A673 (cell line): ENCODE measurements at regions not wholly inside any gene's neighbourhood (a gene's known extent, or its start where the extent isn't known, plus 50 kb on each side); places are given as distances from the start of the nearest gene placed in this dataset.

ENCODE experiments used
- BruUV-seq: library from RNA; stranded (reverse); fragments of 400-500 nt; replicated peaks from 2 replicates; lab custom pipeline; 2021; lab: Mats Ljungman, UMichigan
- CTCF ChIA-PET: fragments of 300-600 bp; sonication (Branson Sonifier 250); formaldehyde crosslinking; loops from one replicate; lab custom pipeline; 2022; ENCODE audit warnings: antibody characterized with exemption; lab: Charles Lee
- POLR2A ChIA-PET: fragments of 300-600 bp; sonication (Branson Sonifier 250); formaldehyde crosslinking; loops from one replicate; lab custom pipeline; 2022; ENCODE audit warnings: antibody characterized with exemption; ENCODE audit not compliant: low non-redundant PET; lab: Charles Lee
- DNase-seq: peaks from one replicate; pipeline ENCODE4 v3.0.0-alpha.2; 2015; ENCODE audit warnings: low spot score
- H3K27ac ChIP-seq: fragments of 200-600 bp; sonication (generic); 2 replicates; pipeline ENCODE4 v1.5.1; 2016; ENCODE audit warnings: mixed run types, low read depth, mild to moderate bottlenecking, mixed read lengths, antibody characterized with exemption, low read length; ENCODE audit not compliant: poor library complexity, severe bottlenecking
- H3K27me3 ChIP-seq: fragments of 200-600 bp; sonication (generic); replicated peaks from 2 replicates; pipeline ENCODE4 v1.6.1; 2017; ENCODE audit warnings: mixed run types, low read depth, mild to moderate bottlenecking, mixed read lengths, antibody characterized with exemption, low read length; ENCODE audit not compliant: insufficient read depth, poor library complexity
- H3K36me3 ChIP-seq: fragments of 200-600 bp; sonication (generic); 2 replicates; pipeline ENCODE4 v1.6.1; 2016; ENCODE audit warnings: mixed run types, mild to moderate bottlenecking, mixed read lengths, antibody characterized with exemption, low read length; ENCODE audit not compliant: insufficient read depth, poor library complexity, severe bottlenecking
- H3K4me1 ChIP-seq: fragments of 200-600 bp; sonication (generic); 2 replicates; pipeline ENCODE4 v1.6.1; 2017; ENCODE audit warnings: mixed run types, mild to moderate bottlenecking, mixed read lengths, antibody characterized with exemption, low read length; ENCODE audit not compliant: insufficient read depth, poor library complexity, severe bottlenecking
- H3K4me3 ChIP-seq: fragments of 200-600 bp; sonication (generic); 2 replicates; pipeline ENCODE4 v1.5.1; 2016; ENCODE audit warnings: low read depth, mixed run types, mild to moderate bottlenecking, mixed read lengths, low read length; ENCODE audit not compliant: poor library complexity, severe bottlenecking
- H3K9me3 ChIP-seq: fragments of 200-600 bp; sonication (generic); 2 replicates; pipeline ENCODE4 v1.6.1; 2016; ENCODE audit warnings: mixed run types, low read depth, mild to moderate bottlenecking, mixed read lengths, antibody characterized with exemption, low read length; ENCODE audit not compliant: poor library complexity, severe bottlenecking
- EZH2 ChIP-seq: fragments of 200-600 bp; sonication (generic); IDR thresholded peaks from 2 replicates; pipeline ENCODE4 v1.6.1; 2017; ENCODE audit warnings: borderline replicate concordance, low read depth, mild to moderate bottlenecking, mixed read lengths, antibody characterized with exemption, low read length; ENCODE audit not compliant: poor library complexity, severe bottlenecking
- intact Hi-C: fragments of 100-400 bp; cut with micrococcal nuclease; formaldehyde crosslinking; loops from one replicate; pipeline ENCODE4 v1.10.0; 2022; ENCODE audit not compliant: unreplicated experiment
- TF ChIP-seq, protein P1 (sequence below): fragments of 300-800, 200-600 bp; sonication (generic); conservative IDR thresholded peaks from 2 replicates; pipeline ENCODE4 v1.5.1; 2017; ENCODE audit warnings: low read depth, mild to moderate bottlenecking, antibody characterized with exemption, low read length, moderate library complexity, mixed read lengths

DNA sequence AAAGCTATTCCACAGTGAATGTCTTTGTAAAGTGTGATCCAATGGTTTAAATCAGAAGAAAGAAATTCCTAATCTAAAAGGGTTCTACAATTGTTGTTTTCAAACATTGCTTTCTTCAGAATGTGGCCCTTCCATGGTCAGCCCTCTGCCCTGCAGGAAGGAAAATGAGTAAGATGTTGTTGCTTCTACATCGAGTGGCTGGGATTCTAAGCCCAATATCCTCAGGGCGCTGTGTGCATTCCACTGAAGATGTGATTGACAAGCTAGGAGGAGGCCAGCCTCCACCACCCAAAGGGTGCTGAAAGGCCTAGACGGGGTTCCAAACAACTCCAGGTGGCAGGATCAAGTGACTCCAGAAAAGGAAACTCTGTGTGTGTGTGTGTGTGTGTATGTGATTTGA, 316.9 kb upstream of the TSHZ3 start:
- TF ChIP-seq, protein P1, sequence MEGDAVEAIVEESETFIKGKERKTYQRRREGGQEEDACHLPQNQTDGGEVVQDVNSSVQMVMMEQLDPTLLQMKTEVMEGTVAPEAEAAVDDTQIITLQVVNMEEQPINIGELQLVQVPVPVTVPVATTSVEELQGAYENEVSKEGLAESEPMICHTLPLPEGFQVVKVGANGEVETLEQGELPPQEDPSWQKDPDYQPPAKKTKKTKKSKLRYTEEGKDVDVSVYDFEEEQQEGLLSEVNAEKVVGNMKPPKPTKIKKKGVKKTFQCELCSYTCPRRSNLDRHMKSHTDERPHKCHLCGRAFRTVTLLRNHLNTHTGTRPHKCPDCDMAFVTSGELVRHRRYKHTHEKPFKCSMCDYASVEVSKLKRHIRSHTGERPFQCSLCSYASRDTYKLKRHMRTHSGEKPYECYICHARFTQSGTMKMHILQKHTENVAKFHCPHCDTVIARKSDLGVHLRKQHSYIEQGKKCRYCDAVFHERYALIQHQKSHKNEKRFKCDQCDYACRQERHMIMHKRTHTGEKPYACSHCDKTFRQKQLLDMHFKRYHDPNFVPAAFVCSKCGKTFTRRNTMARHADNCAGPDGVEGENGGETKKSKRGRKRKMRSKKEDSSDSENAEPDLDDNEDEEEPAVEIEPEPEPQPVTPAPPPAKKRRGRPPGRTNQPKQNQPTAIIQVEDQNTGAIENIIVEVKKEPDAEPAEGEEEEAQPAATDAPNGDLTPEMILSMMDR, result no peak
- TF ChIP-seq EZH2, result no peak
- Histone ChIP-seq H3K36me3 (no peaks in the 10 kb centered on the region), H3K27ac (no peak overlapping the region), H3K9me3 (no peaks in the 10 kb centered on the region), H3K4me3 (no peak overlapping the region), H3K27me3 (no peaks in the 10 kb centered on the region), H3K4me1 (no peaks in the 10 kb centered on the region)
- ChIA-PET POLR2A (no interaction called here), CTCF (no interaction called here)
- no TSS peak for BruUV-seq
- intact Hi-C loops, result no loop called here
- DNase-seq, result no peak

DNA sequence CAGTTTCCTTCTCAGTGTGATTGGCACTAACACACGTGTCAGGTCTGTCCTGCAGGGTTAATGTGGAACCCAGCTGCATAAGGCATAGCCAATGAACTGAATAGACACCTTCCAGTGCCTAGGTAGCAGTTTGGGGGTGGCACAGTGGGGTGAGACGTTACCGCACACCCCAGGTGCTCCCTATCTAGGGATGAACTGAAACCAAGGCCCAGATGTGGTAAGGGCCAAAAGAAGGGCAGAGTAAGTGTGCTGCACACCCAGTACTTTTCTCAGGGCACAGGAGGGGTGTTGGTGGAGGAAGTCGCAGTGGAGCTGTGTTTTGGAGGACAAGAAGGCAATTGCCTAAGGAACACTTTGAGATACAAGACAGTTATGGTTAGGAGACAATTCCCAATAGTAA, 317.9 kb upstream of the TSHZ3 start:
- TF ChIP-seq EZH2, result no peak
- TF ChIP-seq, protein P1, result no peak
- no peaks in the 10 kb centered on the region for H3K27me3 ChIP-seq
- no peak overlapping the region for H3K27ac ChIP-seq
- H3K4me3 ChIP-seq, result no peak overlapping the region
- H3K9me3 ChIP-seq, result no peaks in the 10 kb centered on the region
- ChIA-PET POLR2A (no interaction called here), CTCF (no interaction called here)
- DNase-seq, result no peak
- no TSS peak for BruUV-seq
- intact Hi-C loops, result no loop called here
- no peaks in the 10 kb centered on the region for H3K4me1 ChIP-seq
- H3K36me3 ChIP-seq, result no peaks in the 10 kb centered on the region

DNA sequence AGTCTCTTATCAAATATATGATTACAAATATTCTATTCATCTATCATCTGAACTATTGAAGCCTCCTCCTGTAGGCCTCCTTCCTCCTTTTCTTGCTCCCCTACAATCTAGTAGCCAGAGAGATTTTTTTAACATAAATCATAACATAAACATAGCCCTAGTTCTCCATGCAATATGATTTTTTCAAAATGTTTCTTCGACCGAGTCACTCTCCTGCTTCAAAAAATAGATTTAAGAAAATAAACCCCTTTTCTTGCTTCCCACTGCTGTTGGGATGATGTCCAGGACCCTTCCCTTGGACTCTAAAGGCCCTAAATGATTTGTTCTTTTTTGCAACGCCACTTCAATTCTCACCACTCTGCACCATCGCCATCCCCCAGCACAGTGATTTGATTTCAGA, 319.7 kb upstream of the TSHZ3 start:
- TF ChIP-seq EZH2, result no peak
- TF ChIP-seq, protein P1, result no peak
- no peak for DNase-seq
- ChIA-PET CTCF (no interaction called here), POLR2A (no interaction called here)
- intact Hi-C loops, result no loop called here
- H3K36me3 ChIP-seq, result no peaks in the 10 kb centered on the region
- H3K4me1 ChIP-seq, result no peaks in the 10 kb centered on the region
- BruUV-seq, result no TSS peak
- no peak overlapping the region for H3K27ac ChIP-seq
- H3K9me3 ChIP-seq, result no peaks in the 10 kb centered on the region
- no peak overlapping the region for H3K4me3 ChIP-seq
- H3K27me3 ChIP-seq, result no peaks in the 10 kb centered on the region
